GM19395 (cell line): ENCODE measurements at regions not wholly inside any gene's neighbourhood (a gene's known extent, or its start where the extent isn't known, plus 50 kb on each side); places are given as distances from the start of the nearest gene placed in this dataset.

Experiments used
- ATAC-seq: cut with Tn5 transposase; IDR thresholded peaks from one replicate; pipeline ENCODE4 v1.9.1; 2021; ENCODE audit warnings: mild to moderate bottlenecking, moderate library complexity; ENCODE audit not compliant: unreplicated experiment

- ATAC-seq: no peak
Observed at GRCh38 chr2:139963863-139964355, 1183.7 kb upstream of the NXPH2 start.

DNA sequence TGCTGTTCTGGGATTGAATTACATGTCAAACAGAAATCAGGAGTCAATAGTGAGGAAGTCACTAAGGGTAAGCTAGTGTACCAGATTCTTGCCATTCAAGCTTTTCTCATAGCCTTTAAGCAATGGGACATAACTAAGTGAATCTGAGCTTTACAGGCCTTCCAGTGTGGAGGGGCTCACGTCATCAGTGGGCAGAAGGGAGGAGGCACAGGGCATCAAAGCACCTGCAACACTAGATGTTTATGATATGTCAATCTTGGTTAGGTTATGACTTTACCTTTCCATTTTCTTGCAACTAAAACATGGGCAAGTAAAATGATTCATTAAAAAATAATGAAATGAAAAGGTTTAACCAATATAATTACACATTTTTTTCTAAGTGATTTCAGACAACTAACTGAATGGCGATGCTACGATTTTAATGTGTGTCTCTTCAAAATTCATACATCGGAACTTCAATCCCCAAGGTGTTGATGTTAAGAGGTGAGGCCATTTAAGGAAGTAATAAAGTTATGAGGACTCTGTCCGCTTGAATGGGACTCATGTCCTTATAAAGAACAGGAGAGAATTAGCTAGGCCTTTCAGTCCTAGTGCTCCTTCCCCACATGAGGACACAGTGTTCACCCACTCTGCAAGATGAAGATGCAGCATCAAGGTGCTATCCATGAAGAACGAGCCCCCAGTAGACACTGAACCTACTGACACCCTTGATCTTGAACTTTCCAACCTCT, 1169.2 kb upstream of the NXPH2 start:
- ATAC-seq: no peak

GRCh38 chr2:139946690-139947089, 1166.5 kb upstream of the NXPH2 start:
- ATAC-seq: no peak

DNA sequence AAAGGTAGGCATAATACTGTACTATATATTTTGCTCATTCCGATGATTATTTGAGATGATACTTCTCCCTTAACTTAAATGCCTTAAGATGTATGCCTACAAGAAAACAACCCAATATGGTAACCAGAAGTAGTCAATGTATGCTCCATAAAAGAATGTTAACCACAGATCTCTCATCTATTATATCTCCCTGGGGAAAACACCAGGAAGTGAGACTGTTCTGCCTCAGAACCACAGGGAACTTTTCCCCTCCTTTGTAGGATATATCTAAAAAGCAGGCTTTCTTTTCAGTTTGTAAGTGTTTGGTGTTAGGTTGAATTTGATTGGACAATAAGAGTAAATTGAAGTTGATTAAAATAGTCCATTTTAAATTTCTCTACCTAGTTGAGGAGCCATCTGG, 1160.5 kb upstream of the NXPH2 start:
- ATAC-seq: no peak

GRCh38 chr2:139925903-139926302, 1145.7 kb upstream of the NXPH2 start:
- no peak for ATAC-seq

GRCh38 chr2:139924070-139924469, 1143.9 kb upstream of the NXPH2 start:
- ATAC-seq: no peak

DNA sequence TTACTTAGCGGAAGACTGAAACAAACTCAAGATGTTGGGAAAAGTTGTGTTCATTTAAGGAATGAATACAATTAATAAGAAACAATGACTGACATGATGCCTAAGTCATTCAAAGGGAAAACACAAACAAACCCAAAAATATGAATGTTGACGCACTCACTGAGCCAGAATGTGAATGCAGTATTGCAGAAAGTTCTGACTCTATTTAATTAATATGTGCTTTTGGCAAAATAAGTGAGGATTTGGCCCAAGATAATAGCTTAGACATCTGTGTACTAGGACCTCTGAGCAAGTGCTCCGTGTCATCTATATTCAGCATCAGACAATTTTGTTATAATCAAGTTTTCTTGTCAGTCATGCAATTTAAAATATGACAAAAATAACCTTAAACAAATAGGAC, 1138.8 kb upstream of the NXPH2 start:
- no peak for ATAC-seq

- ATAC-seq: no peak
Observed at GRCh38 chr2:139917690-139918384, 1137.6 kb upstream of the NXPH2 start.

- ATAC-seq: no peak
Observed at GRCh38 chr2:139916822-139917221, 1136.6 kb upstream of the NXPH2 start.

DNA sequence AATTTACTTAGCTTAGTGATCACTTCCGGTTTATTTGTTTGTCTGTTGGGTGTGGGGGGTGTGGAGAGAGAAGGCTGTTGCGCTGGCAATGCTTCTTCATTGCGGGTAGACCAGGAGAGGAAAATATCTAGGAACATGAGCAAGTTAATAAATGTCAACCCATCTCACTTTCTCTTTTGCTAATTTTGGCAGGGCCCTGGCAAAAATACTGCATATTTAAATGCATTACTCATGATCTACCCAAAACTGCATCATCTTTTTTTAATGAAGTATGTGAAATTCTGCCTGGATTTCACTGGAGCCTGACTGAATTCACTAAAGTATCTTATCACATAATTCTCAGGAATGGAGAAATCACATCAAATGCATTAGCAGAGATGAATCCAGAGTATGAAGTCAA, 1131.0 kb upstream of the NXPH2 start:
- no peak for ATAC-seq

- no peak for ATAC-seq
Observed at GRCh38 chr2:139909136-139909535, 1128.9 kb upstream of the NXPH2 start.

- ATAC-seq: no peak
Observed at GRCh38 chr2:139905624-139906023, 1125.4 kb upstream of the NXPH2 start.

DNA sequence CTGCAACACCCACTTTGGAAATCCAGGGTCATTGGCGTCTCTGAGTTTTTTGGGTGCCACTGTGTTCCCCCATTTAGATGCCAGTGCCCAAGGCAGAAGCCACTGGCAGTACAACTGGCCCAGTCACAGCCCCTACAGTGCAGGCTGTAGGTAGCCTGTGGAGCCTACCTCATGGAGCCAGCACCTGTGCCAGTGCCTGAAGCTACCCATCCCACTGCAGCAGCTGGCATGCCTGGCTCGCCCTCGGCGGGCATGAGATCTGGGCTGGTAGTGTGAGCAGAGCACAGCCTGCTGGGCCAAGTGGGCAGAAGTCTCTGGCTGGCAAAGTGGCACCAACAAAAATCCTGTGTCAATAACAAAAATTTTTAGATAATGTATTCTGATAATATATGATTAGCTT, 1111.4 kb upstream of the NXPH2 start:
- no peak for ATAC-seq

- no peak for ATAC-seq
Observed at GRCh38 chr2:139885921-139886498, 1105.8 kb upstream of the NXPH2 start.

DNA sequence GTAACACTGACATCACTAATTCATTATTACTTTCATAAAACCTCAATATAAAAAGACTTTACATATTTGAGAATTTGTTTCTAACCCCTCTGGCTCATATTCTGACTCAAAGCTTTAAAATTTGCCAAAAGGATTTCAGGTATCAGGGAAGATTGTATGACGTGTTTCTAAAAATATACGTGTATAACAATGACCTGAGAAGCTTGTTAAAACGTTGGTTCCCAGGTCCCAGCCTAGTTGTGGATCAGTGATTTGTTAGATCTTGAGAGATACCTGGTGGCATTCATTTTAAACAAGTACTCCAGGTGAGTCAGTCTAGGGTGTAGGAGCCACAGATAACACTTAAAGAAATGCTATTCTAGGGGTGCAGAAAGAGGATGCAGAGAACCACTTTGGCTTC, 1096.8 kb upstream of the NXPH2 start:
- ATAC-seq: no peak

DNA sequence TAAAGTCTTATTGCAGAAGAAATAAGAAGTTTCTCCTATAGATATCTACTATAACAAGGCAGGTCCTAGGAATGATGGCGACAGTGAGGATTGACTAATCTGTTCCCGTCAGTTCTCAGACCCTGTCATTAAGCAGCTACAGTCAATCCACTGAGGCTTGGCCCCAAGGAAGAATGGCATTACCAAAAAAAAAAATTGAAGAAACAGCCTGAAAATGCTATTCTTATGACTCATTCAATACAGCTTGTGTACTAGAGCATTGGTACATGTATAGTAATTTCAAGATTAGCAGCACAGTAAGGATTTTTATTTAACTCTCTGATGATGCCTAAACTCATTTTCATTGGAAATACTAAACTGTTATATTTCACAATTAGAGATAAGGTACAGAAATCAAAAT, 1096.1 kb upstream of the NXPH2 start:
- ATAC-seq: no peak

- ATAC-seq: no peak
Observed at GRCh38 chr2:139872503-139872902, 1092.3 kb upstream of the NXPH2 start.

GRCh38 chr2:139872032-139872431, 1091.8 kb upstream of the NXPH2 start:
- ATAC-seq: no peak

DNA sequence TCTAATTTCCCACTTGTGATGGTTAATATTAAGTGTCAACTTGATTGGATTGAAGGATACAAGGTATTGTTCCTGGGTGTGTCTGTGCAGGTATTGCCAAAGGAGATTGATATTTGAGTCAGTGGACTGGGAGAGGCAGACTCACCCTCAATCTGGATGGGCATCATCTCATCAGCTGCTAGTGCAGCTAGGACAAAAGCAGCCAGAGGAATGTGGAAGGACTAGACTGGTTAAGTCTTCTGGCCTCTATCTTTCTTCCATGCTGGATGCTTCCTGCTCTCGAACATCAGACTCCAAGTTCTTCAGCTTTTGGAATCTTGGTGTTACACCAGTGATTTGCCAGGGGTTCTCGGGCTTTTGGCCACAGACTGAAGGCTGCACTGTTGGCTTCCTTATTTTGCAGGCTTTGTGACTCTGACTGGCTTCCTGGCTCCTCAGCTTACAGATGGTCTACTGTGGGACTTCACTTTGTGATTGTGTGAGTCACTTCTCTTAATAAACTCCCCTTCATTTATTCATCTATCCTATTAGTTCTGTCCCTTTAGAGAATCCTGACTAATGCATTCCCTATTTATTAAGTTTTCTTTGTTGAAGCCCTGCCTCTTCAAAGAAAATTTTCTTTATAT, 1087.5 kb upstream of the NXPH2 start:
- ATAC-seq: no peak

DNA sequence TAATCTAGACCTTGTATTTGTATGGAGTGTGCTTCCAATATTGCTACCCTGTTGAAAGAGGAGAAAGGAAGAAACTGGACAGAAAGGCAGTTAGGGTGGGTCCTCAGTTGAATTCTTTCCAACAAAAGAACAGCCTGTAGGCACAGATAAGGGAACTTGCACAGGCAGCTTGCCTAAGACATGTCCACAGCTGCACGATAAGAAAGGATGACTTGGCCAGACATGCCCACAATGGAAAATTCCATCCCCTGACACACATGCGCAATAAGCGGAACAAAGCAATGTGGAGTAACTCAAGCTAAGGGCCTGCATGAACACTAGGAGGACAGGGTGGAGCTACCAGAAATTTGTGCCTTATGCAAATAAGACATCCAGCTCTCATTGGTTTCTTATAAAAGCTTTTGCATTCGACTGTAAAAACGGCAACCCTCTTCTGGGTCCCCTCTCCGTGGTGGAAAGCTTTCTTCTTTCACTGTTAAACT, 1084.7 kb upstream of the NXPH2 start:
- no peak for ATAC-seq

GRCh38 chr2:139854769-139855483, 1074.7 kb upstream of the NXPH2 start:
- ATAC-seq: no peak
